ENCODE measurements at regions not wholly inside any gene's neighbourhood (a gene's known extent, or its start where the extent isn't known, plus 50 kb on each side); places are given as distances from the start of the nearest gene placed in this dataset.

- WGBS, 4 donors: 55 to 70% (median 58%) methylated on average over 3 of the region's 3 CpGs
- Histone ChIP-seq H3K4me3 (no peak overlapping the region), H3K27me3 (no peaks in the 10 kb centered on the region), H3K36me3 (replicated peaks in 1 of 2) (no peaks in the 10 kb centered on the region), H3K27ac (no peak overlapping the region), H3K9me3 (replicated peaks in 1 of 3) (no peaks in the 10 kb centered on the region), H3K4me1 (replicated peaks in 1 of 2) (no peaks in the 10 kb centered on the region)
- TF ChIP-seq POLR2A (IDR thresholded peaks at IDR 0.05) (no peak), CTCF (IDR thresholded peaks at IDR 0.05) (no peak)
- intact Hi-C loops (cut with DNase I): no loop called here
- no peak for DNase-seq
These were observed 352.9 kb downstream of the LPIN1 start for GRCh38 chr2:12099374-12099773.

GRCh38 chr2:12102679-12103078 lies 356.2 kb downstream of the LPIN1 start:
- 89 to 100% (median 90%) methylated on average over 2 of the region's 2 CpGs for WGBS, 4 donors

GRCh38 chr2:12105180-12105579 lies 358.7 kb downstream of the LPIN1 start:
- intact Hi-C loops (cut with DNase I): no loop called here
- Histone ChIP-seq H3K27ac (no peak overlapping the region), H3K9me3 (replicated peaks in 1 of 3) (no peaks in the 10 kb centered on the region), H3K36me3 (replicated peaks in 1 of 2) (no peaks in the 10 kb centered on the region), H3K4me3 (no peak overlapping the region), H3K27me3 (no peaks in the 10 kb centered on the region), H3K4me1 (replicated peaks in 1 of 2) (no peaks in the 10 kb centered on the region)
- TF ChIP-seq CTCF (IDR thresholded peaks at IDR 0.05) (no peak), POLR2A (IDR thresholded peaks at IDR 0.05) (no peak)
- WGBS, 4 donors: 86 to 97% (median 96%) methylated on average over 8 to 10 of the region's 10 CpGs
- DNase-seq: no peak

More at GRCh38 chr2:12102679-12103078, 356.2 kb downstream of the LPIN1 start:
- H3K27me3 ChIP-seq: no peaks in the 10 kb centered on the region
- H3K4me3 ChIP-seq: no peak overlapping the region
- H3K9me3 ChIP-seq (replicated peaks in 1 of 3): no peaks in the 10 kb centered on the region
- no peaks in the 10 kb centered on the region for H3K36me3 ChIP-seq (replicated peaks in 1 of 2)
- no peaks in the 10 kb centered on the region for H3K4me1 ChIP-seq (replicated peaks in 1 of 2)
- DNase-seq: no peak
- no peak overlapping the region for H3K27ac ChIP-seq
- TF ChIP-seq CTCF (IDR thresholded peaks at IDR 0.05) (no peak), POLR2A (IDR thresholded peaks at IDR 0.05) (no peak)
- intact Hi-C loops (cut with DNase I): no loop called here

- Histone ChIP-seq H3K4me1 (replicated peaks in 1 of 2) (no peaks in the 10 kb centered on the region), H3K4me3 (no peak overlapping the region), H3K27ac (no peak overlapping the region), H3K9me3 (replicated peaks in 1 of 3) (no peaks in the 10 kb centered on the region), H3K27me3 (no peaks in the 10 kb centered on the region), H3K36me3 (replicated peaks in 1 of 2) (no peaks in the 10 kb centered on the region)
- no peak for TF ChIP-seq POLR2A (IDR thresholded peaks at IDR 0.05)
- no peak for TF ChIP-seq CTCF (IDR thresholded peaks at IDR 0.05)
- peak; percentile 26 to 86 (median 72) for DNase-seq
- intact Hi-C loops (cut with DNase I): no loop called here
- WGBS, 4 donors: 59 to 65% (median 61%) methylated on average over 11 of the region's 11 CpGs
These were observed 360.1 kb downstream of the LPIN1 start for GRCh38 chr2:12106440-12107080.
